ENCODE measurements at regions not wholly inside any gene's neighbourhood (a gene's known extent, or its start where the extent isn't known, plus 50 kb on each side); places are given as distances from the start of the nearest gene placed in this dataset.

GRCh38 chr9:38126730-38127129 is 57.7 kb upstream of the SHB start:
- no peaks in the 10 kb centered on the region for H3K79me2 ChIP-seq (ENCODE audit: control insufficient read depth in 1 of 2, insufficient read depth in 2 of 2, low read length in 2 of 2)
- H2AFZ ChIP-seq (ENCODE audit: low read length): no peak overlapping the region
- no peak overlapping the region for H3K4me3 ChIP-seq (ENCODE audit: extremely low read depth in 1 of 4, insufficient read depth in 2 of 4, low read depth in 3 of 4, low read length in 4 of 4)
- 85% methylated on average over 6 of the region's 6 CpGs; no CpG with 5 or more reads in 1 of the 2 experiments for WGBS, 2 experiments (ENCODE audit: extremely low coverage in 1 of 2, insufficient coverage in 1 of 2, insufficient read length in 1 of 2, insufficient replicate concordance in 2 of 2, low coverage in 1 of 2, low lambda C conversion rate in 2 of 2, missing lambda C conversion rate in 1 of 2)
- H3K9ac ChIP-seq (replicated peaks in 1 of 4; ENCODE audit: extremely low read depth in 1 of 4, low read depth in 3 of 4, low read length in 3 of 4): no peak overlapping the region
- no peak overlapping the region for H3K14ac ChIP-seq (ENCODE audit: insufficient read length)
- H4K20me1 ChIP-seq (replicated peaks in 1 of 2; ENCODE audit: control insufficient read depth in 1 of 2, insufficient read depth in 2 of 2, low read length in 2 of 2): peaks cover 0 to 4% of the 10 kb centered on the region in 2 experiments
- no peak overlapping the region for H3K27ac ChIP-seq (ENCODE audit: low read depth, low read length)
- no peak overlapping the region for H2BK12ac ChIP-seq (ENCODE audit: low read depth, low read length)
- H3K4me1 ChIP-seq (replicated peaks in 1 of 4; ENCODE audit: control insufficient read depth in 3 of 4, insufficient read depth in 4 of 4, low read length in 3 of 4): no peaks in the 10 kb centered on the region
- POLR2A ChIA-PET (ENCODE audit: partially characterized antibody): no interaction called here
- CTCF ChIA-PET (ENCODE audit: partially characterized antibody): interaction anchor here (0.7 to 2.1 kb wide), 4 partner anchors 11 to 213 kb away, joined by 3 to 11 read pairs (median 4); no protein-coding TSS in a partner anchor
- H3K4ac ChIP-seq (replicated peaks; ENCODE audit: insufficient read length, low read depth, low read length): no peak overlapping the region
- no peaks in the 10 kb centered on the region for H3K36me3 ChIP-seq (ENCODE audit: control insufficient read depth in 2 of 4, insufficient read depth in 4 of 4, low read length in 3 of 4)
- no peak overlapping the region for H2BK20ac ChIP-seq (ENCODE audit: low read length)
- no peak overlapping the region for H3K18ac ChIP-seq (ENCODE audit: extremely low read depth, low read length)
- H2BK5ac ChIP-seq (ENCODE audit: low read depth, low read length): no peak overlapping the region
- H4K8ac ChIP-seq (ENCODE audit: extremely low read depth, insufficient read depth, low read length): no peak overlapping the region
- H3K27me3 ChIP-seq (replicated peaks in 1 of 4; ENCODE audit: control insufficient read depth in 3 of 4, extremely low read depth in 1 of 4, insufficient read depth in 3 of 4, low read length in 3 of 4): peaks cover 0 to 3% (median 0%) of the 10 kb centered on the region in 4 experiments; a peak in 1 of 7 replicates
- no peak overlapping the region for H3K23ac ChIP-seq (ENCODE audit: insufficient read length)
- no peak overlapping the region for H2BK15ac ChIP-seq (ENCODE audit: low read length)
- H3K56ac ChIP-seq (replicated peaks; ENCODE audit: insufficient read length, low read depth, low read length): no peak overlapping the region
- H2BK120ac ChIP-seq (replicated peaks; ENCODE audit: low read depth, low read length): no peak overlapping the region
- peaks cover 6% of the 10 kb centered on the region; the same call in 1 of the 2 replicates for H3K23me2 ChIP-seq (ENCODE audit: low read depth, low read length)
- FAIRE-seq: no peak
- no peak for DNase-seq (ENCODE audit: low read depth in 1 of 2, low spot score in 2 of 2)
- H2AK5ac ChIP-seq (ENCODE audit: low read depth, low read length): no peak overlapping the region
- H3K79me1 ChIP-seq (ENCODE audit: low read depth, low read length): no peaks in the 10 kb centered on the region
- H4K5ac ChIP-seq (ENCODE audit: insufficient read length, low read depth, low read length): no peak overlapping the region
- H3K4me2 ChIP-seq (ENCODE audit: insufficient read depth in 1 of 2, low read depth in 2 of 2, low read length in 2 of 2): no peak overlapping the region
- no peak overlapping the region for H4K91ac ChIP-seq (replicated peaks; ENCODE audit: insufficient read length, low read length)
- no peaks in the 10 kb centered on the region for H3K9me3 ChIP-seq (ENCODE audit: insufficient read depth in 2 of 2, low read depth in 1 of 2, low read length in 1 of 2)
- TF ChIP-seq SP4 (IDR thresholded peaks at IDR 0.05; ENCODE audit: low read length) (no peak), SIN3A (conservative IDR thresholded peaks at IDR 0.05 in 1 of 2, IDR thresholded peaks at IDR 0.05 in 1 of 2; ENCODE audit: low read depth in 1 of 2, low read length in 2 of 2) (no peak), NRF1 (IDR thresholded peaks at IDR 0.05; ENCODE audit: low read depth, low read length) (no peak), ATF2 (IDR thresholded peaks at IDR 0.05; ENCODE audit: low read length) (no peak), CHD1 (IDR thresholded peaks at IDR 0.05; ENCODE audit: low read depth, low read length) (no peak), USF2 (IDR thresholded peaks at IDR 0.05; ENCODE audit: low read length) (no peak), FOSL1 (IDR thresholded peaks at IDR 0.05; ENCODE audit: insufficient read depth, low read depth, low read length) (no peak)

All from H1 (cell line).